OCI-LY3 (cell line): ENCODE measurements at regions not wholly inside any gene's neighbourhood (a gene's known extent, or its start where the extent isn't known, plus 50 kb on each side); places are given as distances from the start of the nearest gene placed in this dataset.

Source experiments
- H2AFZ ChIP-seq: fragments of 200-600, 300-600 bp; shearing (Covaris generic); 2 replicates; pipeline ENCODE4 v1.6.0; 2014; ENCODE audit warnings: antibody characterized with exemption, low read depth, low read length
- H3K27ac ChIP-seq: fragments of 200-600, 300-600 bp; sonication (generic); 2 replicates; pipeline ENCODE4 v1.5.1; 2014; ENCODE audit warnings: mild to moderate bottlenecking, low read length, moderate library complexity, mixed read lengths
- H3K27me3 ChIP-seq: fragments of 200-600, 300-600 bp; sonication (generic); 2 replicates; pipeline ENCODE4 v1.6.1; 2014; ENCODE audit warnings: low read depth, low read length, mixed read lengths
- H3K36me3 ChIP-seq: fragments of 200-600, 300-600 bp; sonication (generic); replicated peaks from 2 replicates; pipeline ENCODE3; 2014; ENCODE audit warnings: low read depth, low read length, mixed read lengths
- H3K4me1 ChIP-seq: fragments of 300-600, 200-600 bp; sonication (generic); 2 replicates; pipeline ENCODE4 v1.6.1; 2014; ENCODE audit warnings: low read length, mixed read lengths
- H3K4me2 ChIP-seq: fragments of 200-600, 300-600 bp; sonication (generic); 2 replicates; pipeline ENCODE4 v1.6.1; 2014; ENCODE audit warnings: low read length, mixed read lengths
- H3K4me3 ChIP-seq: fragments of 300-600, 200-600 bp; sonication (generic); 2 replicates; pipeline ENCODE4 v1.5.1; 2014; ENCODE audit warnings: antibody characterized with exemption, mild to moderate bottlenecking, low read length, moderate library complexity
- H3K79me2 ChIP-seq: fragments of 300-600, 200-600 bp; shearing (Covaris generic); 2 replicates; pipeline ENCODE4 v1.6.1; 2014; ENCODE audit warnings: mild to moderate bottlenecking, low read length, mixed read lengths
- H3K9ac ChIP-seq: fragments of 300-600, 200-600 bp; shearing (Covaris generic); 2 replicates; pipeline ENCODE4 v1.6.0; 2014; ENCODE audit warnings: mild to moderate bottlenecking, low read length, moderate library complexity
- H3K9me3 ChIP-seq: fragments of 200-600, 300-600 bp; shearing (Covaris generic); 2 replicates; pipeline ENCODE4 v1.6.1; 2014; ENCODE audit warnings: low read length, mixed read lengths; ENCODE audit not compliant: insufficient read depth
- H4K20me1 ChIP-seq: fragments of 200-600, 300-600 bp; sonication (generic); 2 replicates; pipeline ENCODE4 v1.6.1; 2016; ENCODE audit warnings: low read length, mixed read lengths; ENCODE audit not compliant: insufficient read depth
- CTCF ChIP-seq: fragments of 200-600, 300-600 bp; sonication (generic); IDR thresholded peaks from 2 replicates; pipeline ENCODE4 v1.5.1; 2014; ENCODE audit warnings: antibody characterized with exemption, low read length, low read depth
- EZH2phosphoT487 ChIP-seq: fragments of 200-600 bp; shearing (Covaris generic); IDR thresholded peaks from 2 replicates; pipeline ENCODE4 v1.6.1; 2018; ENCODE audit warnings: antibody characterized with exemption, mixed run types, low read depth

DNA sequence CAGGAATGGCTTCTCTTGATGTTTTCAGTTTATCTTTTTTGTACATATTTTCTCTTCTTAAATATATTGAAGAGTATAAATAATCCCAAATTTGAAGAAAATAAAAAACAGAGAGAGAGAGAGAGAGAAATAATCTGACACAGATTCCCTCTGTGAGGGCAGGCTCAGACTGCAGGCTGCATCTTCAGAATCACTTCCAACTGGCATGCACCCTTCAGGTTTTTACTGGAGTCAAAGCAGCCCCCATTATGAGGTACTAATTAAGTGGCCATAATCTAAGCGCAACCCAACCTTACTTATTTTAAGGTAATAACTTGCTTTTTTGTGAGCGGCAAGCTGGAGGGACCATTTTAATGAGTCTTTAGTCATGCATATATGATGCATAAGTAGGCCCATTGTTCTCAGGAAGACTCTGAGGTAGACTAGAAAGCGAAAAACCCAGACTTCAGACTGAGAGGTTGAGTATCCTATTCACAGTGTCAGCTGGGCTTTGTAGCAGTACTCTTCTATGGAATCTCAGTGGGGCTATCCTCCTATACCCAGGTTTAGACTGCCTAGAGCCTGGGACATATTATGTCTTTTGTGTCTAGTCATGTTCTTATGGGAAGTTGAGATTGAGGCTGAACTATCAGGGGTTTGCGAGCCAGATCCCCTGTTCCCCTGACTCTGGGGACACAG, 167.4 kb downstream of the SP3 start:
- H3K4me1 ChIP-seq: no peaks in the 10 kb centered on the region
- H3K9ac ChIP-seq: no peak overlapping the region
- H3K36me3 ChIP-seq: no peaks in the 10 kb centered on the region
- H3K79me2 ChIP-seq: no peaks in the 10 kb centered on the region
- TF ChIP-seq EZH2phosphoT487: no peak
- no peak for TF ChIP-seq CTCF
- no peaks in the 10 kb centered on the region for H4K20me1 ChIP-seq
- no peak overlapping the region for H3K27ac ChIP-seq
- peaks cover 20% of the 10 kb centered on the region for H3K27me3 ChIP-seq
- H3K4me3 ChIP-seq: no peak overlapping the region
- no peaks in the 10 kb centered on the region for H3K9me3 ChIP-seq
- no peak overlapping the region for H3K4me2 ChIP-seq
- H2AFZ ChIP-seq: no peak overlapping the region

- H3K27ac ChIP-seq: no peak overlapping the region
- no peaks in the 10 kb centered on the region for H3K4me1 ChIP-seq
- H4K20me1 ChIP-seq: no peaks in the 10 kb centered on the region
- TF ChIP-seq CTCF (no peak), EZH2phosphoT487 (no peak)
- H3K36me3 ChIP-seq: no peaks in the 10 kb centered on the region
- no peaks in the 10 kb centered on the region for H3K9me3 ChIP-seq
- H3K9ac ChIP-seq: no peak overlapping the region
- H2AFZ ChIP-seq: no peak overlapping the region
- peaks cover 4% of the 10 kb centered on the region; the same call in 1 of the 2 replicates for H3K27me3 ChIP-seq
- H3K4me2 ChIP-seq: no peak overlapping the region
- H3K79me2 ChIP-seq: no peaks in the 10 kb centered on the region
- no peak overlapping the region for H3K4me3 ChIP-seq
Measured at GRCh38 chr2:173802518-173802917, 162.7 kb downstream of the SP3 start.

DNA sequence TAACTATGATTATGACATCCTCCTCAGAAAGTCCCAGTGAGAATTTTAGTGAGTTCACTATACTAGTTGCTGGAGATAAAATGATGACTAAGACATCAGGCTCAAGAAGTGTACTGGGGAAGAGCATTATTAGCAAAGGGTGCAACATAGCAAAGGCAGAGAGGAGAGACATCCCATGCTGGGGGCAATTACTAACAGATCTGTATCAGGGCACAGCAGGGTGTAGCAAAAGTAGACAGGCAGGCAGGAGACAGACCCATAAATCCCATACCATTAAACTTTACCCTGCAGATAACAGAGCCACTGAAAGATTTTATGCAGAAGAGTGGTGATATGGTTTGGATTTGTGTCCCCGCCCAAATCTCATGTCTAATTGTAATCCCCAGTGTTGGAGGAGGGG, 161.7 kb downstream of the SP3 start:
- Histone ChIP-seq H3K36me3 (no peaks in the 10 kb centered on the region), H2AFZ (no peak overlapping the region), H3K4me2 (no peak overlapping the region), H4K20me1 (no peaks in the 10 kb centered on the region), H3K27me3 (peaks cover 4% of the 10 kb centered on the region; the same call in 1 of the 2 replicates), H3K9ac (no peak overlapping the region), H3K27ac (no peak overlapping the region), H3K4me1 (no peaks in the 10 kb centered on the region), H3K9me3 (no peaks in the 10 kb centered on the region), H3K79me2 (no peaks in the 10 kb centered on the region), H3K4me3 (no peak overlapping the region)
- no peak for TF ChIP-seq EZH2phosphoT487
- TF ChIP-seq CTCF: no peak

DNA sequence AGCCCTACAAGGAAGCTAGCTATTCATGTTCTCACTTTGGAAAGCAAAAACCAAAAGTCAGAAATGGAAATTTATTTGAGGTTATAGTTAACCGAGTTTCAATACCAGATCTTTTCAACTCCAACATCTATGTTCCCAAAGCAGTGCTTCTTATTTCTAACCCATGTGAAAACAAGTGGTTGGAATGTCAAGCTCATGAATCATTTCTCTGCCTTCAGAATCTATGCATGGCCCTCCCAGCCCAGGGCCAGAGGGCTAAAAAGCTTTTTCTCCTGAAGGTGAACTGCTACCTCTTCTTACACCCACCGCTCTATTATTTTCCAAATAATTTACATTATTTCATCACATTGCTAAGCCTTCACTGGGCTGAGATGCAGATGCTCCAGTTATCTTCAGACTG, 158.4 kb downstream of the SP3 start:
- H3K4me1 ChIP-seq: no peaks in the 10 kb centered on the region
- no peak for TF ChIP-seq EZH2phosphoT487
- TF ChIP-seq CTCF: no peak
- no peak overlapping the region for H3K4me3 ChIP-seq

More for the DNA sequence above, 158.4 kb downstream of the SP3 start:
- Histone ChIP-seq H4K20me1 (no peaks in the 10 kb centered on the region), H3K36me3 (no peaks in the 10 kb centered on the region), H3K27me3 (no peaks in the 10 kb centered on the region), H3K9me3 (no peaks in the 10 kb centered on the region), H3K4me2 (no peak overlapping the region), H3K9ac (no peak overlapping the region), H3K27ac (no peak overlapping the region), H2AFZ (no peak overlapping the region), H3K79me2 (no peaks in the 10 kb centered on the region)
